Lung (tissue), 11 donors: ENCODE measurements at regions not wholly inside any gene's neighbourhood (a gene's known extent, or its start where the extent isn't known, plus 50 kb on each side); places are given as distances from the start of the nearest gene placed in this dataset.

ENCODE experiments used
- ATAC-seq: fragments of 200-7000 bp; cut with Tn5 transposase; one replicate; pipeline ENCODE4 v1.9.1; 2020; ENCODE audit warnings: moderate number of reproducible peaks; ENCODE audit not compliant: insufficient read depth, low FRiP score
- DNase-seq, 3 donors: peaks; one replicate each; pipeline ENCODE4 v3.0.0-alpha.2; 2013 to 2017
- H3K27ac ChIP-seq, 2 donors: one replicate each; pipeline ENCODE4 v1.5.1; 2013; ENCODE audit warnings: mild to moderate bottlenecking in 2 of 2, moderate library complexity in 2 of 2, control low read depth in 1 of 2, inconsistent platforms in 1 of 2, low read depth in 1 of 2, low read length in 1 of 2
- H3K27me3 ChIP-seq, 3 donors: one replicate each; pipeline ENCODE4 v1.5.1; 2013; ENCODE audit warnings: low read length in 2 of 3; ENCODE audit not compliant: control insufficient read depth in 3 of 3, insufficient read depth in 3 of 3
- H3K36me3 ChIP-seq, 4 donors: one replicate each; pipeline ENCODE4 v1.5.1; 2013; ENCODE audit warnings: low read length in 4 of 4, mild to moderate bottlenecking in 1 of 4, moderate library complexity in 1 of 4; ENCODE audit not compliant: control insufficient read depth in 4 of 4, insufficient read depth in 4 of 4
- H3K4me1 ChIP-seq, 5 donors: one replicate each; pipeline ENCODE4 v1.5.1; 2013; ENCODE audit warnings: low read length in 5 of 5, mild to moderate bottlenecking in 2 of 5, moderate library complexity in 1 of 5; ENCODE audit not compliant: control insufficient read depth in 5 of 5, insufficient read depth in 5 of 5
- H3K4me3 ChIP-seq: one replicate; pipeline ENCODE4 v1.5.1; 2013; ENCODE audit warnings: mild to moderate bottlenecking, control low read depth, moderate library complexity
- H3K9ac ChIP-seq, 2 donors: one replicate each; pipeline ENCODE4 v1.5.1; 2013; ENCODE audit warnings: low read length in 2 of 2, control low read depth in 1 of 2; ENCODE audit not compliant: insufficient read depth in 1 of 2
- H3K9me3 ChIP-seq, 4 donors: one replicate each; pipeline ENCODE4 v1.5.1; 2013; ENCODE audit warnings: low read length in 3 of 4, mild to moderate bottlenecking in 1 of 4, moderate library complexity in 1 of 4; ENCODE audit not compliant: control insufficient read depth in 4 of 4, insufficient read depth in 3 of 4
- WGBS, 2 donors: extraction: QIAGEN DNeasy Blood & Tissue Kit; methylation state at CpG; one replicate each; pipeline ENCODE4 v1.1.7; 2013; 5-methylcytosine and 5-hydroxymethylcytosine counted together
- TF ChIP-seq, protein P1 (sequence below): IDR thresholded peaks from 2 replicates; pipeline ENCODE4 v1.5.1; 2012; ENCODE audit warnings: mild to moderate bottlenecking; ENCODE audit errors: control extremely low read depth, extremely low read depth
- donor health status: control.
- donor health status: control.
- donor health status: Bipolar disorder and iron deficiency.
- donor health status: healthy.
- donor health status: DM: yes; HTN: yes; CAD: no.

DNA sequence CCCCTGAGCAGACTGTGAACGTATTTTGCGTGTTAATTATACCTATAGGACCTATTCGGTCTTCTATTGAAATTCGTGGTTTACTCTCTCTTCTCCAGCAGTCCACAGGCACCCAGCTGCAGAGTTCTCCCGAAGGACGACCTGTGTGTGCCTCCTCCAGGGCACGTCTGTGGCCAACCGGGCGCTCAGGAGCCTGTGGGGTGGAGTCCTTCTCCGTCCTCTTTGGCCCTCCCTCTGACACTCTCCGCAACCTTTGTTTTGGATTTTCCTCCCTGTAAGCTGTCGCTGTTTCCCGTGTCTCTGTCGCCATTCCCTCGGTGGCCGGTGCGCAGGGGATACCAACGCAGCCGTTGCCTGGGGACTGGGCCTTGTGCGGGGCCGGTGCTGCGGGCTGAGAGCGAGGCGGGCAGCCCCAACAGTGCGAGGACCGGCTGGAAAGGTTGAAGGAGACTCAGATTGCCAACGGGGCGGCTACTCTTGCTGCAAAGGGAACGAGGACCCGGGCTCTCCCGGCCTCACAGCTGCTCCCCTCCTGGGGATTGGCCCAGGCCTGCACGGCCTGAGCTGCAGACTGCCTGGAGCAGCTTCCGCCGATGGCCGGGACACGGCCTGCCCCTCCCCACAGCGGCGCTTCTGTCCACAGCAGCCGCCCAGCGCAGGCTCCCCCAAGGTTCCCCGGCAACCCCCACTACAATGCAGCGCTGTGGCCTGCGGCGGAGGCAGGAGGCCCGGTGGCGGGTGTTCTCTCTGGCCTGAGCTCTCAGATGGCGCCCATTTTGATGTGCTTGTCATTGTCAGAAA lies 221.0 kb downstream of the MTX2 start:
- TF ChIP-seq, protein P1, sequence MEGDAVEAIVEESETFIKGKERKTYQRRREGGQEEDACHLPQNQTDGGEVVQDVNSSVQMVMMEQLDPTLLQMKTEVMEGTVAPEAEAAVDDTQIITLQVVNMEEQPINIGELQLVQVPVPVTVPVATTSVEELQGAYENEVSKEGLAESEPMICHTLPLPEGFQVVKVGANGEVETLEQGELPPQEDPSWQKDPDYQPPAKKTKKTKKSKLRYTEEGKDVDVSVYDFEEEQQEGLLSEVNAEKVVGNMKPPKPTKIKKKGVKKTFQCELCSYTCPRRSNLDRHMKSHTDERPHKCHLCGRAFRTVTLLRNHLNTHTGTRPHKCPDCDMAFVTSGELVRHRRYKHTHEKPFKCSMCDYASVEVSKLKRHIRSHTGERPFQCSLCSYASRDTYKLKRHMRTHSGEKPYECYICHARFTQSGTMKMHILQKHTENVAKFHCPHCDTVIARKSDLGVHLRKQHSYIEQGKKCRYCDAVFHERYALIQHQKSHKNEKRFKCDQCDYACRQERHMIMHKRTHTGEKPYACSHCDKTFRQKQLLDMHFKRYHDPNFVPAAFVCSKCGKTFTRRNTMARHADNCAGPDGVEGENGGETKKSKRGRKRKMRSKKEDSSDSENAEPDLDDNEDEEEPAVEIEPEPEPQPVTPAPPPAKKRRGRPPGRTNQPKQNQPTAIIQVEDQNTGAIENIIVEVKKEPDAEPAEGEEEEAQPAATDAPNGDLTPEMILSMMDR, result no peak
- H3K9ac ChIP-seq, result peak overlapping the region in 1 of 2 donors; percentile 32
- no peaks in the 10 kb centered on the region for H3K36me3 ChIP-seq
- no peak overlapping the region for H3K4me3 ChIP-seq
- H3K27ac ChIP-seq, result peak overlapping the region in 1 of 2 donors; percentile 75
- peaks cover 0 to 2% (median under 1%) of the 10 kb centered on the region in 4 donors for H3K9me3 ChIP-seq
- 79 to 85% methylated on average over 47 of the region's 47 CpGs for WGBS, 2 donors
- ATAC-seq, result no peak
- peak; percentile 50 to 73 (median 55) for DNase-seq
- peaks cover 0 to 17% (median under 1%) of the 10 kb centered on the region in 5 donors for H3K4me1 ChIP-seq
- H3K27me3 ChIP-seq, result no peaks in the 10 kb centered on the region

DNA sequence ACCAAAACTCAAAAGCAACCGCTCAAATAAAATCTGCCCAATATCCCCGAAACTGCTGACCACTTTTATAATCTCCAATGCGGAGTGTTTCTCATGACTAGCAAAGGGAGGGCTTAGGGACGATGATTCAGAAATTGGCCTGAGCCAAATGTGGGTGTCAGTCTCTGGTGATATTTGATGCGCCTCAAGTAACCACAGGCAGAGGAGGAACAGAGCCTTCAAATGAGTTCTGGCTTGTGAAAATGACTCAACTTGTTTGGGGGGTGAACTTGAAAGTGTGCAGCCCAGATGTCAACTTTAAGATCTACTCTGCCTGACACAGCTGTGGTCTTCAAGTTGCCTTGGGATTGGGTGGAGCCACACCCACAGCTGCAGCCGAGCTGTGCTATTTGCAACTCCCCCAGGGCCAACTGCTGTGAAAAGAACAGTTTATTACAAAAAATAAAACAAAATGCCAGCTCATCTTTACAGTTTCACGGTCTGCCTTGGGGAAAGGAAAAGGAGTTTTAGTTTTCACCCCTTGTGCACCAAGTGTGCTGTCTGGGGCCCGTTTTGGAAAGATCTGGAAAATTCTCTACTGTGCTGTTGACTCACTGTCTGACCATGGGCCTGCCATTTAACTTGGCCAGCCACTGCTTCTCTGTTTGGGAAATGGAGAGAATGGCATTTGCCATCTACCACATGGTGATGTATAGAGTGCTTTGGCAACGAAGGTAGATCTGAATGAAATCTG lies 222.1 kb downstream of the MTX2 start:
- no peak overlapping the region for H3K27ac ChIP-seq
- H3K4me3 ChIP-seq, result no peak overlapping the region
- no peaks in the 10 kb centered on the region for H3K36me3 ChIP-seq
- 73% methylated on average over 9 of the region's 9 CpGs for WGBS, 2 donors
- ATAC-seq (peak; percentile 59), DNase-seq (peak in 2 of 3 donors; percentile 49 to 58)
- H3K27me3 ChIP-seq, result no peaks in the 10 kb centered on the region
- peaks cover 0 to 23% (median 1%) of the 10 kb centered on the region in 5 donors for H3K4me1 ChIP-seq
- H3K9me3 ChIP-seq, result peaks cover 0 to 2% (median under 1%) of the 10 kb centered on the region in 4 donors
- TF ChIP-seq, protein P1, result no peak
- H3K9ac ChIP-seq, result no peak overlapping the region

DNA sequence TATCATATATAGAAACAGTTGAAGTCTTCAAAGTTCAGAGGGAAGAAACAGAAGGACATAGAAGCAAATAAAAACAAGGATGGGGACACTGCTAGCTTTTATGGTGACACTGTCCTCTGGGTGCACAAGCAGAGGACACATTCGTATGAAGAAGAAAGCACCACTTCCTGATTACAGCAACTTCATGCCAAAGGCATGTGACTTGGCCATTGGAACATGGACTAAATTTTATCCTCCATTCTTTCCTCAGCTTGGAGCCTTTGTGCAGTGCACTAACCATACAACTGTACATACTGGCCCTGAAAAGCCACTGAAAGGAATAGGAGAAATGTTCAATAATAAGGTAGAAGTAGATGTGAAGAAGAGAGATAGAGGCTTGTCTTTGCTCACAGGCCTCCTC lies 223.3 kb downstream of the MTX2 start:
- 22 to 62% methylated on average over 1 of the region's 1 CpG for WGBS, 2 donors
- ATAC-seq, result no peak
- H3K9ac ChIP-seq, result no peak overlapping the region

More for the DNA sequence above, 223.3 kb downstream of the MTX2 start:
- Histone ChIP-seq H3K9me3 (peaks cover 0 to 2% (median under 1%) of the 10 kb centered on the region in 4 donors), H3K27ac (no peak overlapping the region), H3K4me3 (no peak overlapping the region), H3K27me3 (no peaks in the 10 kb centered on the region), H3K4me1 (peaks cover 0 to 27% (median 3%) of the 10 kb centered on the region in 5 donors), H3K36me3 (no peaks in the 10 kb centered on the region)
- DNase-seq, result no peak
- TF ChIP-seq, protein P1, result no peak
